Cardiac fibroblast (primary cell): ENCODE measurements at regions not wholly inside any gene's neighbourhood (a gene's known extent, or its start where the extent isn't known, plus 50 kb on each side); places are given as distances from the start of the nearest gene placed in this dataset.

Source experiments
- DNase-seq, 2 donors: peaks; one replicate each; pipeline versions ENCODE4 v3.0.0 to v3.0.0-alpha.2; 2010; ENCODE audit warnings: low read depth in 2 of 2
- H3K4me3 ChIP-seq, 2 donors: replicated peaks in 1 of 2; 1 replicate in 1 of 2; 2 replicates in 1 of 2; pipeline ENCODE4 v1.5.1; 2011; ENCODE audit warnings: low read depth in 2 of 2, low read length in 2 of 2, mild to moderate bottlenecking in 2 of 2, moderate library complexity in 1 of 2
- TF ChIP-seq, protein P1 (sequence below): IDR thresholded peaks from one replicate; pipeline ENCODE4 v1.5.1; 2011; ENCODE audit warnings: low read depth, mild to moderate bottlenecking, low read length, inconsistent platforms

DNA sequence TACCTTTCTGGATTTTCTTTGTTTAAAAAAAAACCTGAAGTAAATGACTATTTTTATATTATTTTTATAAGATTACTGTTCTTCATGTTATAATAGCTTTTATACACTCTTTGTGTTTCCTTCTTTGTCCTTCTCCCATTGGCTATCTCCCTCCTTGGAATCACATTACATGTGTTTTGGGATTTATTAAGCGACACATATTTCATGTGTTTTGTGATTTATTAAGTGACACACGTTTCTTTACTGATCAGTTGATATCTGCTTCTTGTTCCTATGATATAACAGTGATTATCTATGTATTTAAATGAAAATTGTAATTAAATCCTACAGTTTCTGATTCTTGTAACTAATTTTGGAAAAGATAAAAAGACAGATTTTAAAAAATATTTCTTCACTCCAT, 817.3 kb upstream of the AGA start:
- H3K4me3 ChIP-seq, result no peak overlapping the region
- no peak for DNase-seq
- TF ChIP-seq, protein P1, sequence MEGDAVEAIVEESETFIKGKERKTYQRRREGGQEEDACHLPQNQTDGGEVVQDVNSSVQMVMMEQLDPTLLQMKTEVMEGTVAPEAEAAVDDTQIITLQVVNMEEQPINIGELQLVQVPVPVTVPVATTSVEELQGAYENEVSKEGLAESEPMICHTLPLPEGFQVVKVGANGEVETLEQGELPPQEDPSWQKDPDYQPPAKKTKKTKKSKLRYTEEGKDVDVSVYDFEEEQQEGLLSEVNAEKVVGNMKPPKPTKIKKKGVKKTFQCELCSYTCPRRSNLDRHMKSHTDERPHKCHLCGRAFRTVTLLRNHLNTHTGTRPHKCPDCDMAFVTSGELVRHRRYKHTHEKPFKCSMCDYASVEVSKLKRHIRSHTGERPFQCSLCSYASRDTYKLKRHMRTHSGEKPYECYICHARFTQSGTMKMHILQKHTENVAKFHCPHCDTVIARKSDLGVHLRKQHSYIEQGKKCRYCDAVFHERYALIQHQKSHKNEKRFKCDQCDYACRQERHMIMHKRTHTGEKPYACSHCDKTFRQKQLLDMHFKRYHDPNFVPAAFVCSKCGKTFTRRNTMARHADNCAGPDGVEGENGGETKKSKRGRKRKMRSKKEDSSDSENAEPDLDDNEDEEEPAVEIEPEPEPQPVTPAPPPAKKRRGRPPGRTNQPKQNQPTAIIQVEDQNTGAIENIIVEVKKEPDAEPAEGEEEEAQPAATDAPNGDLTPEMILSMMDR, result no peak

DNA sequence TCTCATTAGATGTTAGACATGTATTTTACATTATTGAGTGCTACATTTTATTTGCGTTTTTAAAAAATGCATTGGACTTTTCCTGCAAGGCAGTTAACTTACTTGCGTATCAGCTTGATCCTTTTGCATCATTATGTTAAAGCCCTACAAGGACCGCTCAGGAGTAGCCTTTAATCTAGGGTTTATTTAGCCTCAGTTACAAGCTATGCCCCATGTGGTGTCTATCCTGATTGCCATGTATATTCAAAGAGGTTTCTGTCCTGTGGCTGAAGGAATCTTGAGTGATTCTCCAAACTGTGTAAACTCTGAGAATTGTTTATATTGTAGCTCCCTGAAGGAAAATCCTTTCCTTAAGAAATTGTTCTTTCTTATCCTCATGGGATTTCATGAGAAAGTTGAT, 821.8 kb upstream of the AGA start:
- TF ChIP-seq, protein P1, result no peak
- DNase-seq, result no peak
- H3K4me3 ChIP-seq, result no peak overlapping the region

DNA sequence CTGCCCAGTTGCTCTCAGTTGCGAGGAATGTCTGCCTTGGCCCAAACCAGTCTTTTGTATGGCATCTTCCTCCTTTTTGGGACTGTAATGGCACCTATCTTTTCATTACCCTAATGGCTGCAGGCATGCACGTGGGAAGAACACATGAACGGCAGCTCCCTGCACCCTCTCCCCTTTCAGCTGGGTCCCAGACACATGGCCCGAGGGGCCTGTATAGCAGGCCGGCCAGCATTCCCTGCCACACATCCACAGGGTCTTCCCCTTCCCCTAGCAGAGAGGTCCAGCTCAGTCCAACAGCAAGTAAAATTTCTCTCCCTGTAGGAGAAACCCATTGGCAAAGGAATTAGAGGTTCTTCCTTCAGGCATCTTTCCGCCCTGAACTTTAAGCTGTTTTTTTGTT, 829.1 kb upstream of the AGA start:
- no peak overlapping the region for H3K4me3 ChIP-seq
- no peak for DNase-seq
- TF ChIP-seq, protein P1, result no peak

DNA sequence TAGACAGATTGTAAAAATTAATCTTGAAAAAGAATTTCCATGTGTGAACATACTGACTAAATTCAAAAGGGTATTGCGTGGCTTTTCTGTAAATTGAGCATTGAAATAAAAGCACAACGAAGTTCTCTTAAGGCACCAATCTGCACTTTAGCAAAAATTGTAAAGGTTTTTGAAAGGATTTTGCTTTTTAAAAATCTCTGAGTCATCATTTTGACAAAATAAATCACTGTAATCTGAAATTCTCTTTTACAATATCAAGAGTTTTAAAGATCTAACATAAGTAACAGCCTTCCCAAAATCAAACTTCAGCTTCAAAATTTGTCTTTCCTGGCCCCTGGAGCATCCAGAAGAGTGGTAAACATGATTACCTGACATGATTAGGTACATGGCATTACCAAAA, 830.9 kb upstream of the AGA start:
- TF ChIP-seq, protein P1, result no peak
- no peak overlapping the region for H3K4me3 ChIP-seq
- DNase-seq, result no peak

DNA sequence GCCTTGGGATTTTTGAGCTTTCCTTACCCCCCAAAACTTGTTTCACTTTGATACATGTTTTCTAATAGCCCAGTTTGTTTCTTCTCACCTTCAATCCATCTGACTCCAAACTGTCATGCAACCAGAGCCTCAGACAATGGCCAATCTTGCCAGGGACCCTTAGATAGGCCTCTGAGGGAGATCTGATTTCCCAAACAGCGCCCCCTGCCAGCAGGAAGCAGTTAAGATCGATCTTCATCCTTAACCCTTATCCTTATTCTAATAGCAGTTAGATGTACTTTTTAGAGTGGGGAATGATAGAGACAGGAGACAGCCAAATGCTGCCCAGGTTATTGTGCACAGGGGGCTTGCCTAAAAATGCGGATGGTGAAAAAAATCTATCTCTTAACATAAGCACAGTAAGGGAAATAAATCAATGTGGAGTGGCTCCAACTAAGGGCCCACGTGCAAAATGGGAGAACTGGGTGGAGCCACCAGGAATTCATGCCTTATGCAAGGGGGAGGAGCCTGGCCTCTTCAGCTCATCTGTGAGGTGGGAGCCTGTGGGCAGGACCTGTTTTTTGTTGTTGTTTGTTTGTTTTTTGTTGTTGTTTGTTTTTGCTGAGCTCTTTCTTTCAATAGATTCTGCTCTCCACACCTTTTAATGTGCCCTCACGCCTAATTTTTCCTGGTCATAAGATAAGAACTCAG, 833.6 kb upstream of the AGA start:
- TF ChIP-seq, protein P1, result no peak
- no peak overlapping the region for H3K4me3 ChIP-seq
- DNase-seq, result no peak

DNA sequence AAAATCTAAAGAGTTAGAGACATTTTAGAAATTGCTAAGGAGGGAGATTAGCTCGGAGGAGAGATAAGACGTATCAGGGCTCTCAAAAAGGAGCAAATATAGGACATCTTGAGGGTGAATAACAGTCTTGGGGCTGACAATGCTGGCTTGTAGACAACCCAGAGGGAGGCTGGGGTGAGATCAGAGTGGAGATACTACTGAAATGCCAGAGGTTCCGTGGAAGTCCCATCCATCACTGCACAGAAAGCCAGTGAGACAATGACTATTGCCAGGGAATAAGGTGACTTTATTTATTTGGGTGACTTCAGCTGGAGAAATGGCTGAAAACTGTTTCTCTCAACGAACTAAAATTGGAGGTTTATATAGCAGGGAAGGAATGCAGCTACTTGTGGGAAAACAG, 838.1 kb upstream of the AGA start:
- TF ChIP-seq, protein P1, result no peak
- no peak overlapping the region for H3K4me3 ChIP-seq
- DNase-seq, result no peak

DNA sequence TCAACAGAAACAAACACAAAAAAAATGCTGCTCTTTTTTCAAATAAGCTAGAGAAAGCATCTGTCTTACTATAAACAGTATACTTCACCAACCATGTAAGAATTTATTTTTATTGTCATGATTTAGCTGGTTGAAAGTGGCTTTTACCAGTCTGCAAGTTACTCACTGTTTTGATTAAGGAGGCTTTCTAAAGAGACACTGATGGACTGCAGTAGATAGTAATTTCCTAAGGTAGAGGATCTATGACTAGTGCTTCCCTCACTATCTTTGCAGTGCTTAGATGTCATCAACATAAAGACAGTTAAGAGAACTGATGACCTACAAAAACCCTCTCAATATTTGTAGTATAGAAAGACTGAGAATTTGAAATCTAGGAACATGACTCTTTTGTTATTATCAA, 846.2 kb upstream of the AGA start:
- no peak for DNase-seq
- TF ChIP-seq, protein P1, result no peak
- H3K4me3 ChIP-seq, result no peak overlapping the region
